ENCODE measurements at regions not wholly inside any gene's neighbourhood (a gene's known extent, or its start where the extent isn't known, plus 50 kb on each side); places are given as distances from the start of the nearest gene placed in this dataset.
A peak's percentile ranks its signal among the peaks of the same experiment; 100 is the strongest.

- DNase-seq (ENCODE audit: unreplicated experiment), result peak; percentile 60
- POLR2A ChIA-PET, result no interaction called here
- Mint-ChIP-seq H3K4me1 (ENCODE audit: insufficient read depth, unreplicated experiment) (peaks cover 13% of the 10 kb centered on the region), H3K36me3 (ENCODE audit: insufficient read depth, unreplicated experiment) (no peaks in the 10 kb centered on the region), H3K27ac (ENCODE audit: low read depth, unreplicated experiment) (no peak overlapping the region), H3K27me3 (ENCODE audit: insufficient read depth, unreplicated experiment) (no peaks in the 10 kb centered on the region), H3K9me3 (ENCODE audit: unreplicated experiment) (no peaks in the 10 kb centered on the region), H3K4me3 (ENCODE audit: unreplicated experiment) (no peak overlapping the region)
- BruUV-seq (replicated peaks), result no TSS peak
- TF ChIP-seq, protein P1, sequence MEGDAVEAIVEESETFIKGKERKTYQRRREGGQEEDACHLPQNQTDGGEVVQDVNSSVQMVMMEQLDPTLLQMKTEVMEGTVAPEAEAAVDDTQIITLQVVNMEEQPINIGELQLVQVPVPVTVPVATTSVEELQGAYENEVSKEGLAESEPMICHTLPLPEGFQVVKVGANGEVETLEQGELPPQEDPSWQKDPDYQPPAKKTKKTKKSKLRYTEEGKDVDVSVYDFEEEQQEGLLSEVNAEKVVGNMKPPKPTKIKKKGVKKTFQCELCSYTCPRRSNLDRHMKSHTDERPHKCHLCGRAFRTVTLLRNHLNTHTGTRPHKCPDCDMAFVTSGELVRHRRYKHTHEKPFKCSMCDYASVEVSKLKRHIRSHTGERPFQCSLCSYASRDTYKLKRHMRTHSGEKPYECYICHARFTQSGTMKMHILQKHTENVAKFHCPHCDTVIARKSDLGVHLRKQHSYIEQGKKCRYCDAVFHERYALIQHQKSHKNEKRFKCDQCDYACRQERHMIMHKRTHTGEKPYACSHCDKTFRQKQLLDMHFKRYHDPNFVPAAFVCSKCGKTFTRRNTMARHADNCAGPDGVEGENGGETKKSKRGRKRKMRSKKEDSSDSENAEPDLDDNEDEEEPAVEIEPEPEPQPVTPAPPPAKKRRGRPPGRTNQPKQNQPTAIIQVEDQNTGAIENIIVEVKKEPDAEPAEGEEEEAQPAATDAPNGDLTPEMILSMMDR (IDR thresholded peaks at IDR 0.05; ENCODE audit: unreplicated experiment), result no peak
- CTCF ChIA-PET, result no interaction called here
- intact Hi-C loops (cut with micrococcal nuclease), result no loop called here
Measured at GRCh38 chr20:40813029-40813431, 124.0 kb upstream of the MAFB start.

DNA sequence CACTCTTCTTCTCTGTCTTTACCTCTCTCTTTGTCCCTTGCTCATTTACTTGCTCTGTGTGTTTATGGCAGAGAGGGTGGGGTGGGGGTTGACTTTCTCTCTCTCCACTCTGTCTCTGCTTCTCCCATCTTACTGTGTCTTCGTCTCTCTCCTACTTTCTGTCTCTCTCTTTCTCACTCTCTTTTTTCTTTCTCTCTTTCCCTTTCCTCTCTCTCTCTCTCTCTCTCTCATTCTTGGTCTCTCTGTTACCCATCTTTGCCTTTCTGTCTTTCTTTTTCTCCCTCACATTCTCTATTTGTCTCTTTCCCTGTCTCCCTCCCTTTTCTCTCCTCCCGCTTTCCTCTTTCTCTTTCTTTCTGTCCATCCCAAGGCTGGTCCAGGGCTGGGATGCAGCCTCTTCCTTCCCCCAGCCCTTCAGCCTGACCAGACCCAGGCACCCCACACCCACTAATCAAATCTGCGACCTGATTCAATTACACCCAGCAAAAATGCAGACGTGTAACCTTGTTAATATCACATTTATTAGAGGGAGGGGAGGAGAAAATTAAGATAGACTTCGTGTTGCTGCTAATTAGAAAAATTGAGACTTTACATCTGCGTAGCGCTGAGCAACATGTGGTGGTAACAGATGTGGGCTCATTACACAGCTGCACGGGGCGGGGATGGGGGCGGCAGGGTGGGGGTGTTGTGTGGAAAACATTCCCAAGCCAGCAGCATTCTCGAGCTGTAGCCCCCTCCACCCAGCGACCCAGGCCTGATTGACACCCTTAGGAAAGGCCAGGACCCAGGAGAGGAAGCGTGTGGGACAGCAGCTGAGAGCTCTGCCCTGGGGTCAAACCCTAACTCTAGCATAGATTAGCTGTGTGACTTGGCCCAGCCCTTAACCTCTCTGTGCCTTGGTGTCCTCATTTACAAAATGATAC is 124.9 kb upstream of the MAFB start:
- ChIA-PET CTCF (no interaction called here), POLR2A (no interaction called here)
- Mint-ChIP-seq H3K36me3 (ENCODE audit: insufficient read depth, unreplicated experiment) (no peaks in the 10 kb centered on the region), H3K9me3 (ENCODE audit: unreplicated experiment) (no peaks in the 10 kb centered on the region), H3K4me1 (ENCODE audit: insufficient read depth, unreplicated experiment) (peaks cover 13% of the 10 kb centered on the region), H3K27ac (ENCODE audit: low read depth, unreplicated experiment) (no peak overlapping the region), H3K4me3 (ENCODE audit: unreplicated experiment) (no peak overlapping the region), H3K27me3 (ENCODE audit: insufficient read depth, unreplicated experiment) (no peaks in the 10 kb centered on the region)
- no peak for DNase-seq (ENCODE audit: unreplicated experiment)
- intact Hi-C loops (cut with micrococcal nuclease), result no loop called here
- BruUV-seq (replicated peaks), result no TSS peak
- TF ChIP-seq, protein P1 (IDR thresholded peaks at IDR 0.05; ENCODE audit: unreplicated experiment), result no peak

DNA sequence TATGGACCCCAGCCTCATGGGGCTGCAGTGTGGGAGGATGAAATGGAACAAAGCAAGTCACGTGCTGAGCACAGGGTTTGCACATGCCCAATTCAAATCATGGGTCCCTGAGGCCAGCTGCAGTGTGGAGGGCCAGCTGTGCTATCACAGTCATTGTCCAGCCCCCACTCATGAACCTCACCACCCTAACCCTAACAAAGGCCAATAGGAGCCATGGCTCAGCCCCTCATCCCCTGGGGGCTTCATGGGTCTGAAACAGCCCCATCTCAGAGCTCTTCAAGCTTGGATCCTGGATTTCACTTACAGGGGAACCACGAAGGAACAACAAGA is 125.6 kb upstream of the MAFB start:
- H3K9me3 Mint-ChIP-seq (ENCODE audit: unreplicated experiment), result no peaks in the 10 kb centered on the region
- H3K27me3 Mint-ChIP-seq (ENCODE audit: insufficient read depth, unreplicated experiment), result no peaks in the 10 kb centered on the region
- no peak overlapping the region for H3K4me3 Mint-ChIP-seq (ENCODE audit: unreplicated experiment)
- no peak overlapping the region for H3K27ac Mint-ChIP-seq (ENCODE audit: low read depth, unreplicated experiment)
- peaks cover 13% of the 10 kb centered on the region for H3K4me1 Mint-ChIP-seq (ENCODE audit: insufficient read depth, unreplicated experiment)
- no peaks in the 10 kb centered on the region for H3K36me3 Mint-ChIP-seq (ENCODE audit: insufficient read depth, unreplicated experiment)
- DNase-seq (ENCODE audit: unreplicated experiment), result no peak
- intact Hi-C loops (cut with micrococcal nuclease), result no loop called here
- TF ChIP-seq, protein P1 (IDR thresholded peaks at IDR 0.05; ENCODE audit: unreplicated experiment), result no peak
- POLR2A ChIA-PET, result no interaction called here
- no TSS peak for BruUV-seq (replicated peaks)
- CTCF ChIA-PET, result interaction anchor here (0.6 kb wide), 1 partner anchor 533 kb away, joined by 3 read pairs; no protein-coding TSS in a partner anchor

DNA sequence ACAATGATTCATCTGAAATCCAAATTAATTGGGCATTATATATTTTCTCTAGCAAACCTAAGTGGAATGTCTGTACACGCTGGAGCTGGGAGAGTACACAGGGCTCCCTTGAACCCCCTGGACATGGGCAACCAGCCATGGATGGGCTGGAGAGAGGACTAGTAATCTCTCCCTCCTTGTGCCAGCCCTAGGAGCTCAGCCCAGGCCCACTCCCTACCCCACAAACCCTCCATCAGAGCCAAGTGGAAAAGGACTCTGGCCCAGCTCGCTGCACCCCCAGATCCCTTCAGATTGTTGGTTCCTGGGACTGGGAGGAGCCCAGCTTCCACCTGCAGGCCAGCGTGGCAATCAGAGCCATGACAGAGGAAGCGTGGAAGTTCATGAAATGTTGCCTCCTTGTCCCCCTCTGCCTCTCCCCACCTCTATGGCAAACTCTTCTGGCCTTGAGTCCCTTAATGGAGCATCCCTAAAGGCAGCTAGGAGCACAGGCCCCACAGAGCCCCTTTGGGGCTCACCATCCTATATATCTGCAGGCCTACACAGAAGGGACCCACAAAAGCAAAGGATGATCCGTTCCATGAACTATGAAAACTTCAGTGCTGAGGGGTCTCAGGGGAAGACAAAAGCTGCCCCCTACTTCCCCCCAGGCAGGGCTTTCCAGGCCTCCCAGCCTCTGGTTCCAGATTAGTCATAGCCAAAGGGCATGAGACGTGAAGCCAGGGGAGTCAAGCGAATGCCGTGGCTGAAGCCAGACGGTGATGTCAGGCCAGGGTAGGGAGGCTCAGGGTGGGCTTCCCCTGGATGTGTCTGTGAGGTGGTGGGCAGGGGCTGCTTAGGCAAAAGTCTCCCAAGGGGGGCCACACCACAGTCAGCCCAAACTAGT is 126.4 kb upstream of the MAFB start:
- DNase-seq (ENCODE audit: unreplicated experiment), result no peak
- no peak overlapping the region for H3K27ac Mint-ChIP-seq (ENCODE audit: low read depth, unreplicated experiment)
- H3K4me1 Mint-ChIP-seq (ENCODE audit: insufficient read depth, unreplicated experiment), result peaks cover 13% of the 10 kb centered on the region
- no peaks in the 10 kb centered on the region for H3K9me3 Mint-ChIP-seq (ENCODE audit: unreplicated experiment)
- intact Hi-C loops (cut with micrococcal nuclease), result no loop called here
- no peaks in the 10 kb centered on the region for H3K36me3 Mint-ChIP-seq (ENCODE audit: insufficient read depth, unreplicated experiment)
- POLR2A ChIA-PET, result no interaction called here
- CTCF ChIA-PET, result interaction anchor here (0.6 kb wide), 1 partner anchor 534 kb away, joined by 3 read pairs; no protein-coding TSS in a partner anchor
- H3K4me3 Mint-ChIP-seq (ENCODE audit: unreplicated experiment), result no peak overlapping the region
- H3K27me3 Mint-ChIP-seq (ENCODE audit: insufficient read depth, unreplicated experiment), result no peaks in the 10 kb centered on the region
- no TSS peak for BruUV-seq (replicated peaks)
- TF ChIP-seq, protein P1 (IDR thresholded peaks at IDR 0.05; ENCODE audit: unreplicated experiment), result no peak
